ENCODE measurements at regions not wholly inside any gene's neighbourhood (a gene's known extent, or its start where the extent isn't known, plus 50 kb on each side); places are given as distances from the start of the nearest gene placed in this dataset.
"Not testable (repeated sequence)": the region's sequence is repeated elsewhere in the genome, so short reads cannot be mapped to it uniquely, and the experiment has no call there.

- no peak for TF ChIP-seq CTCF (IDR thresholded peaks at IDR 0.05)
Measured at GRCh38 chrX:40530509-40530908, 50.3 kb upstream of the ATP6AP2 start.

GRCh38 chrX:40527543-40527942 lies 53.2 kb upstream of the ATP6AP2 start:
- H3K4me3 ChIP-seq = no peak overlapping the region
- no peak for ATAC-seq
- no peak for TF ChIP-seq CTCF (IDR thresholded peaks at IDR 0.05)
- intact Hi-C loops (cut with DNase I, micrococcal nuclease) = no loop called here
- no peaks in the 10 kb centered on the region for H3K36me3 ChIP-seq (ENCODE audit: low read depth)
- no peaks in the 10 kb centered on the region for H3K9me3 ChIP-seq
- DNase-seq = no peak
- no peaks in the 10 kb centered on the region for H3K4me1 ChIP-seq (ENCODE audit: low read depth)

More at GRCh38 chrX:40530509-40530908, 50.3 kb upstream of the ATP6AP2 start:
- ATAC-seq = no peak
- no peaks in the 10 kb centered on the region for H3K4me1 ChIP-seq (ENCODE audit: low read depth)
- no peak overlapping the region for H3K4me3 ChIP-seq
- DNase-seq = no peak
- intact Hi-C loops (cut with DNase I, micrococcal nuclease) = no loop called here
- no peaks in the 10 kb centered on the region for H3K9me3 ChIP-seq
- no peaks in the 10 kb centered on the region for H3K36me3 ChIP-seq (ENCODE audit: low read depth)

GRCh38 chrX:40526412-40526811 lies 54.4 kb upstream of the ATP6AP2 start:
- ATAC-seq = no peak
- intact Hi-C loops (cut with DNase I, micrococcal nuclease) = no loop called here
- TF ChIP-seq CTCF (IDR thresholded peaks at IDR 0.05) = no peak

GRCh38 chrX:40525901-40526300 lies 54.9 kb upstream of the ATP6AP2 start:
- H3K9me3 ChIP-seq; H3K4me3 ChIP-seq; H3K4me1 ChIP-seq (ENCODE audit: low read depth); intact Hi-C loops (cut with DNase I, micrococcal nuclease); H3K36me3 ChIP-seq (ENCODE audit: low read depth); ATAC-seq; DNase-seq: not testable (repeated sequence)

More at GRCh38 chrX:40526412-40526811, 54.4 kb upstream of the ATP6AP2 start:
- no peaks in the 10 kb centered on the region for H3K4me1 ChIP-seq (ENCODE audit: low read depth)
- no peaks in the 10 kb centered on the region for H3K9me3 ChIP-seq
- H3K4me3 ChIP-seq = no peak overlapping the region
- DNase-seq = no peak
- no peaks in the 10 kb centered on the region for H3K36me3 ChIP-seq (ENCODE audit: low read depth)

- H3K9me3 ChIP-seq = no peaks in the 10 kb centered on the region
- H3K4me1 ChIP-seq (ENCODE audit: low read depth) = no peaks in the 10 kb centered on the region
- H3K36me3 ChIP-seq (ENCODE audit: low read depth) = no peaks in the 10 kb centered on the region
- TF ChIP-seq CTCF (IDR thresholded peaks at IDR 0.05) = no peak
- no peak overlapping the region for H3K4me3 ChIP-seq
- intact Hi-C loops (cut with DNase I, micrococcal nuclease) = no loop called here
- DNase-seq (no peak), ATAC-seq (no peak)
Measured at GRCh38 chrX:40524423-40524822, 56.3 kb upstream of the ATP6AP2 start.

- H3K9me3 ChIP-seq = no peaks in the 10 kb centered on the region
- H3K4me1 ChIP-seq (ENCODE audit: low read depth) = no peaks in the 10 kb centered on the region
- no peaks in the 10 kb centered on the region for H3K36me3 ChIP-seq (ENCODE audit: low read depth)
- intact Hi-C loops (cut with DNase I, micrococcal nuclease) = no loop called here
- no peak for DNase-seq
- no peak overlapping the region for H3K4me3 ChIP-seq
- ATAC-seq = no peak
- TF ChIP-seq CTCF (IDR thresholded peaks at IDR 0.05) = no peak
Measured at GRCh38 chrX:40523852-40524251, 56.9 kb upstream of the ATP6AP2 start.
